Keratinocyte (primary cell): ENCODE measurements at regions not wholly inside any gene's neighbourhood (a gene's known extent, or its start where the extent isn't known, plus 50 kb on each side); places are given as distances from the start of the nearest gene placed in this dataset.
"Not testable (repeated sequence)": the region's sequence is repeated elsewhere in the genome, so short reads cannot be mapped to it uniquely, and the experiment has no call there.

Source experiments
- DNase-seq: peaks from one replicate; pipeline ENCODE4 v3.0.0-alpha.2; 2011; ENCODE audit warnings: low read depth, missing footprints, low spot score
- FAIRE-seq: peaks from 2 replicates; lab custom pipeline; 2011; peaks lifted over from hg19 to GRCh38; lab: Jason Lieb, UNC
- H2AFZ ChIP-seq: 2 replicates; pipeline ENCODE4 v1.6.0; 2012; ENCODE audit warnings: low read length, control low read depth, inconsistent platforms; ENCODE audit not compliant: control insufficient read depth
- H3K27ac ChIP-seq: 2 replicates; pipeline ENCODE4 v1.5.1; 2011; ENCODE audit warnings: low read length; ENCODE audit not compliant: control insufficient read depth, insufficient read depth
- H3K27me3 ChIP-seq: 3 replicates; pipeline ENCODE4 v1.6.0; 2011; ENCODE audit warnings: low read length; ENCODE audit not compliant: control insufficient read depth, insufficient read depth; ENCODE audit errors: extremely low read depth
- H3K36me3 ChIP-seq, 2 experiments: 2 replicates in 1 of 2; 3 replicates in 1 of 2; pipeline ENCODE4 v1.5.1; 2011; ENCODE audit warnings: low read length in 2 of 2, mild to moderate bottlenecking in 1 of 2; ENCODE audit not compliant: control insufficient read depth in 2 of 2, insufficient read depth in 2 of 2; ENCODE audit errors: extremely low read depth in 1 of 2
- H3K4me1 ChIP-seq: 3 replicates; pipeline ENCODE4 v1.5.1; 2011; ENCODE audit warnings: low read length; ENCODE audit not compliant: control insufficient read depth, insufficient read depth; ENCODE audit errors: extremely low read depth
- H3K4me2 ChIP-seq: 3 replicates; pipeline ENCODE4 v1.6.0; 2011; ENCODE audit warnings: low read depth, low read length; ENCODE audit not compliant: control insufficient read depth, insufficient read depth; ENCODE audit errors: extremely low read depth
- H3K4me3 ChIP-seq, 3 experiments: fragments of 200-600 bp in 1 of 3; sonication (generic) in 1 of 3; 2 replicates in 2 of 3; 3 replicates in 1 of 3; pipeline ENCODE4 v1.5.1; 2011 to 2016; ENCODE audit warnings: low read length in 3 of 3, mild to moderate bottlenecking in 3 of 3, control low read depth in 2 of 3, inconsistent platforms in 1 of 3, low read depth in 1 of 3, mixed read lengths in 1 of 3, mixed run types in 1 of 3, moderate library complexity in 1 of 3; ENCODE audit not compliant: control insufficient read depth in 2 of 3, insufficient read depth in 2 of 3; ENCODE audit errors: extremely low read depth in 1 of 3
- H3K79me2 ChIP-seq: 2 replicates; pipeline ENCODE4 v1.6.0; 2012; ENCODE audit warnings: low read length; ENCODE audit not compliant: control insufficient read depth, insufficient read depth
- H3K9ac ChIP-seq: 3 replicates; pipeline ENCODE4 v1.6.0; 2011; ENCODE audit warnings: low read length; ENCODE audit not compliant: control insufficient read depth, insufficient read depth; ENCODE audit errors: extremely low read depth
- H3K9me1 ChIP-seq: 3 replicates; pipeline ENCODE4 v1.6.0; 2011; ENCODE audit warnings: low read length; ENCODE audit not compliant: control insufficient read depth, insufficient read depth; ENCODE audit errors: extremely low read depth
- H3K9me3 ChIP-seq: 2 replicates; pipeline ENCODE4 v1.5.1; 2012; ENCODE audit warnings: low read depth, low read length; ENCODE audit not compliant: control insufficient read depth
- H4K20me1 ChIP-seq: 3 replicates; pipeline ENCODE4 v1.6.0; 2011; ENCODE audit warnings: low read length; ENCODE audit not compliant: control insufficient read depth, insufficient read depth; ENCODE audit errors: extremely low read depth
- dilution Hi-C: fragments of 300-500 bp; cut with MboI; formaldehyde crosslinking; loops from one replicate; pipeline ENCODE4 v1.7.0; 2020; ENCODE audit warnings: low sequenced_read_pairs; ENCODE audit not compliant: extremely low pct_ligation_motif_present

- H3K4me1 ChIP-seq, FAIRE-seq, DNase-seq, H3K36me3 ChIP-seq, H3K27me3 ChIP-seq, H3K27ac ChIP-seq, dilution Hi-C loops, H3K4me2 ChIP-seq, H3K79me2 ChIP-seq, H3K9ac ChIP-seq, H3K4me3 ChIP-seq, H3K9me1 ChIP-seq, H2AFZ ChIP-seq, H4K20me1 ChIP-seq: not testable (repeated sequence)
- peaks cover 53% of the 10 kb centered on the region for H3K9me3 ChIP-seq
Observed at GRCh38 chr4:49117951-49118350, 131.9 kb downstream of the CWH43 start.

- DNase-seq, H3K4me3 ChIP-seq, H3K9ac ChIP-seq, FAIRE-seq, H3K27me3 ChIP-seq, dilution Hi-C loops, H4K20me1 ChIP-seq, H3K27ac ChIP-seq, H3K79me2 ChIP-seq, H3K9me1 ChIP-seq, H3K4me1 ChIP-seq, H2AFZ ChIP-seq, H3K4me2 ChIP-seq, H3K36me3 ChIP-seq: not testable (repeated sequence)
- peaks cover 50% of the 10 kb centered on the region for H3K9me3 ChIP-seq
Observed at GRCh38 chr4:49118379-49119212, 132.5 kb downstream of the CWH43 start.

GRCh38 chr4:49119345-49119744, 133.3 kb downstream of the CWH43 start:
- H3K36me3 ChIP-seq, H3K79me2 ChIP-seq, DNase-seq, H3K27me3 ChIP-seq, H3K27ac ChIP-seq, H4K20me1 ChIP-seq, H2AFZ ChIP-seq, FAIRE-seq, H3K4me3 ChIP-seq, H3K4me1 ChIP-seq, H3K9me1 ChIP-seq, H3K9ac ChIP-seq, H3K4me2 ChIP-seq, dilution Hi-C loops: not testable (repeated sequence)
- peaks cover 47% of the 10 kb centered on the region for H3K9me3 ChIP-seq

- H3K9ac ChIP-seq, H3K4me3 ChIP-seq, DNase-seq, H3K27me3 ChIP-seq, H3K4me2 ChIP-seq, H3K36me3 ChIP-seq, H2AFZ ChIP-seq, FAIRE-seq, dilution Hi-C loops, H3K4me1 ChIP-seq, H4K20me1 ChIP-seq, H3K9me1 ChIP-seq, H3K79me2 ChIP-seq, H3K27ac ChIP-seq: not testable (repeated sequence)
- H3K9me3 ChIP-seq = peaks cover 43% of the 10 kb centered on the region
Observed at GRCh38 chr4:49120042-49120779, 134.1 kb downstream of the CWH43 start.

- H3K79me2 ChIP-seq, H3K27me3 ChIP-seq, H3K4me2 ChIP-seq, H3K36me3 ChIP-seq, H2AFZ ChIP-seq, FAIRE-seq, H3K4me1 ChIP-seq, H3K9ac ChIP-seq, H3K4me3 ChIP-seq, H4K20me1 ChIP-seq, DNase-seq, H3K27ac ChIP-seq, H3K9me1 ChIP-seq, dilution Hi-C loops: not testable (repeated sequence)
- H3K9me3 ChIP-seq = peaks cover 42% of the 10 kb centered on the region
Observed at GRCh38 chr4:49120804-49121203, 134.7 kb downstream of the CWH43 start.
